AG09309 (cell line): ENCODE measurements at regions not wholly inside any gene's neighbourhood (a gene's known extent, or its start where the extent isn't known, plus 50 kb on each side); places are given as distances from the start of the nearest gene placed in this dataset.
"Not testable (repeated sequence)": the region's sequence is repeated elsewhere in the genome, so short reads cannot be mapped to it uniquely, and the experiment has no call there.

Experiments used
- DNase-seq: peaks from one replicate; pipeline ENCODE4 v3.0.0-alpha.2; 2010; ENCODE audit warnings: low read depth
- H3K4me3 ChIP-seq: 2 replicates; pipeline ENCODE4 v1.5.1; 2011; ENCODE audit warnings: mild to moderate bottlenecking, low read depth, low read length, moderate library complexity; ENCODE audit not compliant: control insufficient read depth
- TF ChIP-seq, protein P1 (sequence below): IDR thresholded peaks from 2 replicates; pipeline ENCODE4 v1.5.1; 2011; ENCODE audit warnings: mild to moderate bottlenecking, low read depth, low read length, inconsistent platforms; ENCODE audit not compliant: insufficient read depth, control insufficient read depth; ENCODE audit errors: missing control alignments

- TF ChIP-seq, protein P1, sequence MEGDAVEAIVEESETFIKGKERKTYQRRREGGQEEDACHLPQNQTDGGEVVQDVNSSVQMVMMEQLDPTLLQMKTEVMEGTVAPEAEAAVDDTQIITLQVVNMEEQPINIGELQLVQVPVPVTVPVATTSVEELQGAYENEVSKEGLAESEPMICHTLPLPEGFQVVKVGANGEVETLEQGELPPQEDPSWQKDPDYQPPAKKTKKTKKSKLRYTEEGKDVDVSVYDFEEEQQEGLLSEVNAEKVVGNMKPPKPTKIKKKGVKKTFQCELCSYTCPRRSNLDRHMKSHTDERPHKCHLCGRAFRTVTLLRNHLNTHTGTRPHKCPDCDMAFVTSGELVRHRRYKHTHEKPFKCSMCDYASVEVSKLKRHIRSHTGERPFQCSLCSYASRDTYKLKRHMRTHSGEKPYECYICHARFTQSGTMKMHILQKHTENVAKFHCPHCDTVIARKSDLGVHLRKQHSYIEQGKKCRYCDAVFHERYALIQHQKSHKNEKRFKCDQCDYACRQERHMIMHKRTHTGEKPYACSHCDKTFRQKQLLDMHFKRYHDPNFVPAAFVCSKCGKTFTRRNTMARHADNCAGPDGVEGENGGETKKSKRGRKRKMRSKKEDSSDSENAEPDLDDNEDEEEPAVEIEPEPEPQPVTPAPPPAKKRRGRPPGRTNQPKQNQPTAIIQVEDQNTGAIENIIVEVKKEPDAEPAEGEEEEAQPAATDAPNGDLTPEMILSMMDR: peak; percentile 41
- no peak overlapping the region for H3K4me3 ChIP-seq
- no peak for DNase-seq
These were observed 362.0 kb downstream of the ZNF248 start for GRCh38 chr10:37495415-37495814.

GRCh38 chr10:37493185-37493796 lies 364.1 kb downstream of the ZNF248 start:
- not testable (repeated sequence) for DNase-seq, H3K4me3 ChIP-seq

- TF ChIP-seq, protein P1: no peak
- H3K4me3 ChIP-seq: no peak overlapping the region
- DNase-seq: no peak
These were observed 364.9 kb downstream of the ANKRD30A start for GRCh38 chr10:37490266-37490665.

- DNase-seq: no peak
- H3K4me3 ChIP-seq: no peak overlapping the region
- TF ChIP-seq, protein P1: no peak
These were observed 364.2 kb downstream of the ANKRD30A start for GRCh38 chr10:37489658-37490003.

DNA sequence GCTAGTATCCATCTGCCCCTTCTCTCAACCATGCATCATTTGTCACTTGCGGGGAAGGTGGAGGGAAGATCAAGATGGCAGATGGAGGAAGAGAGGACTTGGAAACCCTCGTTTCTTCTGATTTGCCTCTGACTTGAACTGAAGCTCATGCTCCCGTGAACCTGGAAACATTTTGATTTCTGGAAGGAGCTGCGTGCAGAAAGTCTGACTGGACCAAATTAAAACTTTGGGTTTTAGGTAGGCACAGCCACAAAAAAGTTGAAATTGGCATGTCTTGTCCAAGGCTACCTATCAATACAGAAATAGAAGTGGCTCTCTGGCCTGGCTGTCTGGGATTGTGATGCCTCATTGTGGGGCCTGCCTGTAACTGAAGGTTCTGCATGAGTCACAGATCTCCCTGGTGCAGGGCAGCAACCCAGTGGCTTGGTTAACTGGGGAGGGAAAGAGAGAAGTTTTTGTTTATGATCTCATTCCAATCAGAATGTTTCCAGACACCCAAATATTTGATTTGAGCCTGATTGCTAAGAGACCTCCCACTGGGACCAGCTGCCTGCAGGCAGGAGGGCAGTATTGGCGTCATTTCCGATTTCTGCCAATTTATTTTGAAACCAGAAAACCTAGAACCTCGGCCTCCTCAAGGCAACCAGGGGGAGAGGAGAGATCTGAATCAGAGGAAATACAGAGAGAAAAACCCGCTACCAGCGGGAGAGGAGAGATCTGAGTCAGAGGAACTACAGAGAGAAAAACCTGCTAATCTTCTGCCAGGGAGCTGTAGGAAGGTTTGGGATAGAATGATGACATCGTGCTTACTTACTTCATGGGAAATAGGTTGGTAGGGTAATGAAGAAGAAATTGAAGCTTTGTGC lies 363.6 kb downstream of the ANKRD30A start:
- TF ChIP-seq, protein P1: peak; percentile 12
- H3K4me3 ChIP-seq: no peak overlapping the region
- DNase-seq: peak; percentile 73

DNA sequence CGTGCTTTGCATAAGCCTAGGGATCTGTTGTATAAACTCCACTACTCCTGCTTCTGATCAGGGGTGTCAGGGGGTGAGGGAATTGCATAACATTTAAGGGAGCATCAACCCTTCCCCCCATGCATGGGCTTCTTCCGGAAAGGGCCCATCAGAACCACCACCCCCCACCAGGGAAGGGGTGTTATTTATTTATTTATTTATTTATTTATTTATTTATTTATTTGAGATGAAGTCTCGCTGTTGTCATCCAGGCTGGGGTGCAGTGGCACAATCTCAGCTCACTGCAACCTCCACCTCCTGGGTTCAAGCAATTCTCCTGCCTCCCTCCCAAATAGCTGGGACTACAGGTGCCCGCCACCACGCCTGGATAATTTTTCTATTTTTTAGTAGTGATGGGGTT lies 355.2 kb downstream of the ANKRD30A start:
- H3K4me3 ChIP-seq, DNase-seq: not testable (repeated sequence)

GRCh38 chr10:37479469-37479868 lies 354.1 kb downstream of the ANKRD30A start:
- H3K4me3 ChIP-seq: no peak overlapping the region
- no peak for DNase-seq
- TF ChIP-seq, protein P1: no peak
